ENCODE measurements at regions not wholly inside any gene's neighbourhood (a gene's known extent, or its start where the extent isn't known, plus 50 kb on each side); places are given as distances from the start of the nearest gene placed in this dataset.

DNA sequence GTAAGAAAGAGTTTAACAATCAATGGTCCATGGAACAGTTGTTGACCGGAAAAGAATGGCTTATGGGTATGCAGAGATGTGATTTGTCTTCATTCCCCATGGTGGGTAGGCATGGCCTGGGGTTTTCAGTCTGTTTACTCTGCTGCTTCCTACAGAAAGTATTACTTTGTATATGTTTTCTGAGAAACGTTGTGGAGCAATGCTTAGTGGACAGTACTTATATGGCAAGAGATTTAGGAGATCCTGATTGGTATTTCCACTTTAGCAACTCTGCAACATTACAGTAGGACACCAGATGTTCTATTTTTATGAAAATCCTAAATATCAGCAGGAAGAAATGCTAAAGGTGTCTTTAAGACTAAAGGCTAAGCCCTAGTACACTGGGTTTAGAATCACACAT lies 309.1 kb downstream of the AASDHPPT start:
- TF ChIP-seq GATA2 (IDR thresholded peaks at IDR 0.05; ENCODE audit: insufficient read depth, insufficient read length, low read depth, low read length) (no peak), FOS (IDR thresholded peaks at IDR 0.05; ENCODE audit: borderline replicate concordance, insufficient read depth, low read length) (no peak), CTCF (IDR thresholded peaks at IDR 0.05; ENCODE audit: extremely low read depth in 1 of 2, insufficient read depth in 1 of 2, low read depth in 1 of 2, low read length in 2 of 2) (no peak), POLR2AphosphoS5 (IDR thresholded peaks at IDR 0.05; ENCODE audit: insufficient read depth, low read depth, low read length) (no peak), POLR2A (IDR thresholded peaks at IDR 0.05; ENCODE audit: low read depth, low read length) (no peak), EZH2 (IDR thresholded peaks at IDR 0.05; ENCODE audit: borderline replicate concordance, low read depth, low read length, severe bottlenecking) (no peak), MYC (IDR thresholded peaks at IDR 0.05; ENCODE audit: low read depth, low read length) (no peak), JUN (IDR thresholded peaks at IDR 0.05; ENCODE audit: borderline replicate concordance, insufficient read depth, insufficient read length, low read depth) (no peak)
- TF ChIP-seq, protein P1, sequence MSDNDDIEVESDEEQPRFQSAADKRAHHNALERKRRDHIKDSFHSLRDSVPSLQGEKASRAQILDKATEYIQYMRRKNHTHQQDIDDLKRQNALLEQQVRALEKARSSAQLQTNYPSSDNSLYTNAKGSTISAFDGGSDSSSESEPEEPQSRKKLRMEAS (IDR thresholded peaks at IDR 0.05; ENCODE audit: insufficient read depth, insufficient read length): no peak
- FAIRE-seq (no peak), DNase-seq (ENCODE audit: low read depth, low spot score) (no peak)
- no peak overlapping the region for H3K9ac ChIP-seq (replicated peaks; ENCODE audit: extremely low read depth, insufficient read depth, low read length)
- dilution Hi-C loops (cut with MboI; ENCODE audit: extremely low pct_ligation_motif_present, low sequenced_read_pairs) (no loop called here), intact Hi-C loops (cut with micrococcal nuclease) (no loop called here)
- no peaks in the 10 kb centered on the region for H3K27me3 ChIP-seq (ENCODE audit: control insufficient read depth in 2 of 2, insufficient read depth in 2 of 2, low read length in 2 of 2)
- no peaks in the 10 kb centered on the region for H3K9me1 ChIP-seq (replicated peaks; ENCODE audit: control insufficient read depth, extremely low read depth, insufficient read depth, low read length)
- H3K4me1 ChIP-seq (ENCODE audit: control insufficient read depth, extremely low read depth, insufficient read depth, low read length): no peaks in the 10 kb centered on the region
- POLR2A ChIA-PET: no interaction called here
- H3K4me3 ChIP-seq (replicated peaks in 1 of 3; ENCODE audit: insufficient read depth in 1 of 3, low read depth in 1 of 3, low read length in 3 of 3): no peak overlapping the region
- H3K79me2 ChIP-seq (ENCODE audit: control insufficient read depth, insufficient read depth, low read length): no peaks in the 10 kb centered on the region
- no peak overlapping the region for H3K4me2 ChIP-seq (ENCODE audit: insufficient read depth, low read length)
- peaks cover 2% of the 10 kb centered on the region for H3K9me3 ChIP-seq (replicated peaks; ENCODE audit: control insufficient read depth, insufficient read depth, low read length)
- no peak overlapping the region for H3K27ac ChIP-seq (ENCODE audit: insufficient read depth, low read depth, low read length)
- no peaks in the 10 kb centered on the region for H3K36me3 ChIP-seq (ENCODE audit: control insufficient read depth in 2 of 2, extremely low read depth in 1 of 2, insufficient read depth in 2 of 2, low read length in 2 of 2)
- H4K20me1 ChIP-seq (replicated peaks; ENCODE audit: control insufficient read depth, extremely low read depth, insufficient read depth, low read length): no peaks in the 10 kb centered on the region
- no TSS peak for BruUV-seq (replicated peaks)
- CTCF ChIA-PET: no interaction called here
- no peak overlapping the region for H2AFZ ChIP-seq (ENCODE audit: low read depth, low read length)

Measured in endothelial cell of umbilical vein (primary cell).